Brain microvascular endothelial cell (primary cell): ENCODE measurements at regions not wholly inside any gene's neighbourhood (a gene's known extent, or its start where the extent isn't known, plus 50 kb on each side); places are given as distances from the start of the nearest gene placed in this dataset.

ENCODE experiments used
- DNase-seq: peaks from one replicate; pipeline ENCODE4 v3.0.0-alpha.2; 2020
- H3K27ac ChIP-seq: fragments of 250-450 bp; sonication (Bioruptor Pico); 2 replicates; pipeline ENCODE4 v1.5.1; 2020; ENCODE audit warnings: mild to moderate bottlenecking, moderate library complexity
- H3K27me3 ChIP-seq: fragments of 250-450 bp; sonication (Bioruptor Pico); replicated peaks from 2 replicates; pipeline ENCODE4 v1.5.1; 2020; ENCODE audit warnings: mild to moderate bottlenecking
- H3K36me3 ChIP-seq: fragments of 250-450 bp; sonication (Bioruptor Pico); replicated peaks from 2 replicates; pipeline ENCODE4 v1.5.1; 2020; ENCODE audit warnings: mild to moderate bottlenecking
- H3K4me3 ChIP-seq: 2 replicates; pipeline ENCODE4 v1.5.1; 2011; ENCODE audit warnings: low read depth, mild to moderate bottlenecking, control low read depth, low read length, moderate library complexity
- in situ Hi-C: cut with HindIII; loops from 2 replicates; pipeline ENCODE4 v1.10.0; 2017; ENCODE audit warnings: low sequenced_read_pairs, low pct_ligation_motif_present
- TF ChIP-seq, protein P1 (sequence below): IDR thresholded peaks from 2 replicates; pipeline ENCODE4 v1.5.1; 2011; ENCODE audit warnings: low read depth, mild to moderate bottlenecking, moderate library complexity, low read length, control low read depth, inconsistent platforms; ENCODE audit errors: missing control alignments

DNA sequence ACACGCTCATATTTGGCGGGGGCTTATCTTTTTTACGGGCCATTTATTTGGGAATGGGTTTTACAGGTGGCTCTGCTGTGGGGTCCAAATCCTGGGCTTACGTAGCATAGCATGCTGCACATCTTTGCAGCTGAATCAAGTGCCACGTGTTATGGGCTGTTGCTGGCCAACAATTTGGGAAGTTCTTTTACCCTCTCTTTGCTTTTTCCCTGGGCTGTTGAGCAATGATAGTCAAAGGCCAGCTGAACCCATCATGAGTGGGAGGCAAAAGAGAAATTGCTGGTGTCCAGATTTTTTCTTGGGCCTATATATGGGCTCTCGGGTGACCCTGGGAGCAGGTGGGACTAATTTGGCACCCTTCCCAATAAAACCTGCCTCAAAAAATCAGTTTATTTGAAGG is 209.3 kb upstream of the SATB1 start:
- Histone ChIP-seq H3K27ac (no peak overlapping the region), H3K27me3 (no peaks in the 10 kb centered on the region), H3K4me3 (no peak overlapping the region), H3K36me3 (no peaks in the 10 kb centered on the region)
- in situ Hi-C loops = no loop called here
- TF ChIP-seq, protein P1, sequence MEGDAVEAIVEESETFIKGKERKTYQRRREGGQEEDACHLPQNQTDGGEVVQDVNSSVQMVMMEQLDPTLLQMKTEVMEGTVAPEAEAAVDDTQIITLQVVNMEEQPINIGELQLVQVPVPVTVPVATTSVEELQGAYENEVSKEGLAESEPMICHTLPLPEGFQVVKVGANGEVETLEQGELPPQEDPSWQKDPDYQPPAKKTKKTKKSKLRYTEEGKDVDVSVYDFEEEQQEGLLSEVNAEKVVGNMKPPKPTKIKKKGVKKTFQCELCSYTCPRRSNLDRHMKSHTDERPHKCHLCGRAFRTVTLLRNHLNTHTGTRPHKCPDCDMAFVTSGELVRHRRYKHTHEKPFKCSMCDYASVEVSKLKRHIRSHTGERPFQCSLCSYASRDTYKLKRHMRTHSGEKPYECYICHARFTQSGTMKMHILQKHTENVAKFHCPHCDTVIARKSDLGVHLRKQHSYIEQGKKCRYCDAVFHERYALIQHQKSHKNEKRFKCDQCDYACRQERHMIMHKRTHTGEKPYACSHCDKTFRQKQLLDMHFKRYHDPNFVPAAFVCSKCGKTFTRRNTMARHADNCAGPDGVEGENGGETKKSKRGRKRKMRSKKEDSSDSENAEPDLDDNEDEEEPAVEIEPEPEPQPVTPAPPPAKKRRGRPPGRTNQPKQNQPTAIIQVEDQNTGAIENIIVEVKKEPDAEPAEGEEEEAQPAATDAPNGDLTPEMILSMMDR = no peak
- DNase-seq = no peak

DNA sequence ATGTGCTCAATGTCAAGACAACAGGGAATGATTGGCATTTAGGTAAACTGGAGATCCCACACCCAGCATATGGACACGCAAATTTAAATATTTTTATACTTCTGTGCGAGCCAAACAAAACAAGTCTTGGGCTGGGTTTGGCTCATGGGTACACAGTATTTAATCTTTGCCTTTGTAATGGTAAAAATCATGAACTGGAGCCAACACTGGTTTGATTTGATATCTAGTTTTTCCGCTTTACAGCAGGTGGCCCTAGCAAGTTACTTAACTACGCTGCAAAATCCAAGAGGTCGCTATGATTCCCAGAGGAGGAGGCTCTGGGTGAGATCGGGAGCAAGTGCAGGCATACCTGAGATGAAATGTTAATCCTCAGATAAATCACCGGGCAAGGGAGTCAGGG is 207.9 kb upstream of the SATB1 start:
- in situ Hi-C loops = no loop called here

GRCh38 chr3:18630295-18630694 is 205.2 kb upstream of the SATB1 start:
- in situ Hi-C loops = no loop called here
- H3K4me3 ChIP-seq = no peak overlapping the region

More for the DNA sequence above, 207.9 kb upstream of the SATB1 start:
- Histone ChIP-seq H3K27ac (no peak overlapping the region), H3K4me3 (no peak overlapping the region), H3K27me3 (no peaks in the 10 kb centered on the region), H3K36me3 (no peaks in the 10 kb centered on the region)
- DNase-seq = no peak
- TF ChIP-seq, protein P1 = no peak

GRCh38 chr3:18625085-18625484 is 199.9 kb upstream of the SATB1 start:
- DNase-seq = no peak
- Histone ChIP-seq H3K27ac (no peak overlapping the region), H3K36me3 (no peaks in the 10 kb centered on the region), H3K27me3 (no peaks in the 10 kb centered on the region), H3K4me3 (no peak overlapping the region)
- in situ Hi-C loops = no loop called here
- TF ChIP-seq, protein P1 = no peak

More at GRCh38 chr3:18630295-18630694, 205.2 kb upstream of the SATB1 start:
- no peak overlapping the region for H3K27ac ChIP-seq
- H3K27me3 ChIP-seq = no peaks in the 10 kb centered on the region
- TF ChIP-seq, protein P1 = no peak
- no peak for DNase-seq
- no peaks in the 10 kb centered on the region for H3K36me3 ChIP-seq

- DNase-seq = no peak
Observed at GRCh38 chr3:18623220-18623619, 198.1 kb upstream of the SATB1 start.

GRCh38 chr3:18618723-18619122 is 193.6 kb upstream of the SATB1 start:
- Histone ChIP-seq H3K27me3 (no peaks in the 10 kb centered on the region), H3K27ac (no peak overlapping the region), H3K36me3 (no peaks in the 10 kb centered on the region), H3K4me3 (no peak overlapping the region)
- TF ChIP-seq, protein P1 = no peak
- in situ Hi-C loops = no loop called here
- no peak for DNase-seq

More at GRCh38 chr3:18623220-18623619, 198.1 kb upstream of the SATB1 start:
- in situ Hi-C loops = no loop called here
- H3K4me3 ChIP-seq = no peak overlapping the region
- TF ChIP-seq, protein P1 = no peak
- H3K27ac ChIP-seq = no peak overlapping the region
- H3K27me3 ChIP-seq = no peaks in the 10 kb centered on the region
- no peaks in the 10 kb centered on the region for H3K36me3 ChIP-seq
